Glutamatergic neuron (in vitro differentiated cells): ENCODE measurements at regions not wholly inside any gene's neighbourhood (a gene's known extent, or its start where the extent isn't known, plus 50 kb on each side); places are given as distances from the start of the nearest gene placed in this dataset.

ENCODE experiments used
- DNase-seq: peaks from one replicate; pipeline ENCODE4 v3.0.0; 2022
- H3K27ac Mint-ChIP-seq: one replicate; pipeline ENCODE4 v1.8.0; 2020; ENCODE audit warnings: mild to moderate bottlenecking, mixed read lengths, inconsistent platforms; ENCODE audit not compliant: unreplicated experiment
- H3K27me3 Mint-ChIP-seq: one replicate; pipeline ENCODE4 v1.8.0; 2020; ENCODE audit warnings: mild to moderate bottlenecking, moderate library complexity, mixed read lengths, inconsistent platforms; ENCODE audit not compliant: unreplicated experiment
- H3K36me3 Mint-ChIP-seq: one replicate; pipeline ENCODE4 v1.8.0; 2020; ENCODE audit warnings: mild to moderate bottlenecking, mixed read lengths, inconsistent platforms; ENCODE audit not compliant: unreplicated experiment
- H3K4me1 Mint-ChIP-seq: one replicate; pipeline ENCODE4 v1.8.0; 2020; ENCODE audit warnings: mild to moderate bottlenecking, low read depth, mixed read lengths, inconsistent platforms; ENCODE audit not compliant: unreplicated experiment
- H3K4me3 Mint-ChIP-seq: one replicate; pipeline ENCODE4 v1.8.0; 2020; ENCODE audit warnings: mild to moderate bottlenecking, mixed read lengths, inconsistent platforms; ENCODE audit not compliant: unreplicated experiment
- H3K9me3 Mint-ChIP-seq: one replicate; pipeline ENCODE4 v1.8.0; 2020; ENCODE audit warnings: mild to moderate bottlenecking, moderate library complexity, mixed read lengths, inconsistent platforms; ENCODE audit not compliant: unreplicated experiment
- CTCF ChIP-seq: fragments of 200-600 bp; sonication (generic); IDR thresholded peaks from one replicate; pipeline ENCODE4 v1.5.0; 2021; ENCODE audit not compliant: partially characterized antibody, unreplicated experiment

DNA sequence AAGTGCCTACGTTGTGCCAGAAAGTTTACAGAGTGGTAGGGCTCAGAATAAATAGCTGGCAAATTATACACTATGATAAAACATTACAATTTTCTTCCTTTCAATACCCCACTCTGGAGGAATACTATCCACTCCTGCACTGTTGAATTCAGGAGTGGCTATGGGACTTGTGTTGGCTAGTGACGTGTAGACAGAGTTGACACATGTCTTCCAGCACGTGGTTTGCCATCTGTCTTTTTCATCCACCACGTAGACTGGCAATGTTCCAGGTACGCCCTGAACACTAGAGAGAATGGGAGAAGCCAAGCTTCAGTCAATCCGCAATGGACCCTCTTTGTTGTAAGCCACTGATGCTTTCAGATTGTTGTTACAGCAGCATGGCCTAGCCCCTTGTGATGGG lies 168.8 kb upstream of the RBPJ start:
- TF ChIP-seq CTCF: no peak
- Mint-ChIP-seq H3K36me3 (peaks cover 3% of the 10 kb centered on the region), H3K4me1 (no peaks in the 10 kb centered on the region), H3K4me3 (no peak overlapping the region), H3K27ac (no peak overlapping the region), H3K27me3 (no peaks in the 10 kb centered on the region), H3K9me3 (no peaks in the 10 kb centered on the region)
- DNase-seq: no peak

DNA sequence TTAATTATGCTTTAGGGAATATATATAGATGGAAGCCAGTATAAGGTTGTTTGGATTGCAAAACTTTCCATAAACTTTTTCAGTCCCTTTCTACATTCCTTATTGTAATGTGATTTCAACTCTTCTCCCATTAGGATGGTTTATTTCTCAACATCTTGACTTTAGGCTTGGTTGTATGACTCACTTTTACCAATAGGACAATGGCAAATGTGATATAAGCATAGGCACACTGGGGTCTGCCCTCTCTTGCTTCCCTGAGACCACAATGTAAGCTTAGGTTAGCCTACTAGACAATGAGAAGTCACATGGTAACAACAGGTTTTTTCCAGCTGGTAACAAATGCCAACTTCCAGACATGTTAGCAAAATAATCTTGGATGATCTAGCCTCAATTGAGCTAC lies 163.3 kb upstream of the RBPJ start:
- Mint-ChIP-seq H3K4me1 (no peaks in the 10 kb centered on the region), H3K36me3 (no peaks in the 10 kb centered on the region), H3K27me3 (no peaks in the 10 kb centered on the region), H3K27ac (no peak overlapping the region), H3K9me3 (no peaks in the 10 kb centered on the region), H3K4me3 (no peak overlapping the region)
- no peak for TF ChIP-seq CTCF
- DNase-seq: no peak

GRCh38 chr4:26160591-26160990 lies 160.2 kb upstream of the RBPJ start:
- no peak for DNase-seq
- Mint-ChIP-seq H3K36me3 (no peaks in the 10 kb centered on the region), H3K27ac (no peak overlapping the region), H3K27me3 (no peaks in the 10 kb centered on the region), H3K9me3 (no peaks in the 10 kb centered on the region), H3K4me1 (no peaks in the 10 kb centered on the region), H3K4me3 (no peak overlapping the region)
- TF ChIP-seq CTCF: no peak

DNA sequence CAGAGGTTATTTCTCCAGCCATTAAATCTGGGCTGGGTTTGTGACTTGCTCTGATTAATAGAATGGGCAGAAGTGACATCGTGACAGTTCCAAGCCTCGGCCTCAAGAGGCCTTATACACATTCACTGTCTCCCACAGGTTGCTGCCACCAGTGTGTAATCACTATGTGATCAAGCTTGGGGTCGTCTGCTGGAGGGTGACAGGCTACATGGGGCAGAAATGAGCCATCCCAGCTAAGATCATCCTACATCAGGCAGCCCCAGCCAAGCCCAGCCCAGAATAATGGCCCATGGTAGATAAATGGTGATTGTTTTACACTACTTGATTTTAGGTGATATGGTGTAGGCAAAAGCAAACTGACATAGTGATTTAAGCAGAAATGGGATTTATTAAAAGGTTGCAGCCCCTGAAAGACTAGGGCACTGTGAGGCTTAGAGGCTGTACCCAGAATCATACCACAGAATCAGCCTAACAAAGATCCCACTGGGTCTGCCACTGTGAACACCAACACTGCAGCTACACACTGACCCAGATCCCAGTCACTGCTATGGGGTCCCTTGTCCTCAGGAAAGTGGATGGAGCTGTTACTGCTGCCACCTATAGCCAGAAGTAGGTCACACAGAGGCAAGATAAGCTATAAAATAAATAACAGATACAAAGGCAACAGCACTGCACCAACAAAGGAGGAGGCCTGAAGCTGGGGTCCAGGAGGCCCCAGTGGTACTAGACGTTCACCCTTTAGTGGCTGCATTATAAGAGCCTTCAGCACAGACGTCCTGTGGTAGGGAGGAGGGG lies 159.6 kb upstream of the RBPJ start:
- Mint-ChIP-seq H3K9me3 (no peaks in the 10 kb centered on the region), H3K4me3 (no peak overlapping the region), H3K27ac (no peak overlapping the region), H3K4me1 (no peaks in the 10 kb centered on the region), H3K36me3 (no peaks in the 10 kb centered on the region), H3K27me3 (no peaks in the 10 kb centered on the region)
- DNase-seq: no peak
- TF ChIP-seq CTCF: no peak

DNA sequence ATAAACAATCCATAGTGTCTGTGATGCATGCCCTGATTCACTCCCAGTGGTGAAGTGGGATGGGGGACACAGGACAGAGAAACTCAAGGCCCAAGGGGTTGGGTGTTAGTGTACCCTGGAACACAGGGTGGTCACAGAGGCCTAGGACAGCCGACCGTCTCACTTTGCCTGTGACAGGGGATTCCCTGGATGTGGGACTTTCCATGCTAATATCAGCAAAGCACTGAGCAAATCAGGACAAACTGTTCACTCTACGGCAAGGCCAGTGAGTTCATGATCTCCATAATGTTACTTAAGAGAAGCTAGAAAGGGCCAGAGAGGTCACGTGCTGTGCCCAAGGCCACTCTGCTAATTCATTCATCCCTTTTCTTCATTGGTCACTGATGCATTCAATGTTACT lies 158.7 kb upstream of the RBPJ start:
- Mint-ChIP-seq H3K36me3 (no peaks in the 10 kb centered on the region), H3K27ac (no peak overlapping the region), H3K27me3 (no peaks in the 10 kb centered on the region), H3K4me3 (no peak overlapping the region), H3K4me1 (no peaks in the 10 kb centered on the region), H3K9me3 (no peaks in the 10 kb centered on the region)
- no peak for DNase-seq
- no peak for TF ChIP-seq CTCF
